ENCODE measurements at regions not wholly inside any gene's neighbourhood (a gene's known extent, or its start where the extent isn't known, plus 50 kb on each side); places are given as distances from the start of the nearest gene placed in this dataset.
A peak's percentile ranks its signal among the peaks of the same experiment; 100 is the strongest.

DNA sequence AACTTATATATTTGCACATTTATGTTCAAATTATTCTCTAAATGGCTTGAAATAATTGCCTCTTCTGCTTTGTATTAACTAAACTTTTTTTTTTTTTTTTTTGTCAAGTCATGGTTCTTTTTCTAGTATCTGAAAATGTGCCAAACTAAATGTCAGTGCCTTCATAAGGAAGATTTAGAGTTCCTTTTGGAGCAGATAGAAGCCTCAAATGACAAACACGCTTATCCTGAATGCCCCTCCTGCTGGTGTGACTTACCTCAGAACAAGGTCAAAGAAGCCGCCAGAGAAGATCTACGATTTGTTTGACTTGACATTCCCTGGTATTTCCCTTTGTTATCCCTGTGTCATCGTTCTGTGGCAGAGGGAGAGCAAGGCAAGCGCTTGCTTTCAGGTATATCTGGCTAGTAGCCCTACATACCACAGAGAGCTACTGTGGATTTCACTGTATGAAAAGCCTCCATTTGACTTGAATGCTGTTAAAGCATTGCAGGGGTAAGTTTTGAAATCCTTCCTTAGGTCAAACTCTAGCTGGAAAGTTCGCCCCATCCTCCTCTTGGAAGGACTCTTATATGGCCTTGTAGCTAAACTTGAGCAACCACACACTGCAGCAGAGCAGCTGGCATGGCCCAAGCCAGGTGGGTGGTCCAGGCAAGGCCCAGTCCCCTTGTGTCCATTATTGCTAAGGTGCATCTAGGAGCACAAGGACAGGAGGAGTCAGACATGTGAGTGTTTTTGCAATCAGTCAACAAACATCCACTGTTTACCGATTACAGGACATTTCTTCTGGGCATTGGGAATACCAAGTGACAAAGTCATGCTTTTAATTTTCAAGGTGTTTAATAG is 285.4 kb upstream of the USP25 start:
- Histone ChIP-seq H2AFZ (ENCODE audit: insufficient read depth, low read length, poor library complexity) (no peak overlapping the region), H3K27ac (ENCODE audit: low read depth, low read length) (peak overlapping the region; percentile 8), H4K8ac (ENCODE audit: low read depth, low read length) (peak overlapping the region; percentile 12), H3K36me3 (ENCODE audit: control insufficient read depth in 1 of 2, insufficient read depth in 2 of 2, low read length in 2 of 2) (no peaks in the 10 kb centered on the region), H3K27me3 (ENCODE audit: insufficient read depth, low read length) (no peaks in the 10 kb centered on the region), H3K14ac (ENCODE audit: low read length) (no peak overlapping the region), H4K91ac (ENCODE audit: low read depth, low read length) (no peak overlapping the region), H4K12ac (ENCODE audit: low read depth, low read length) (no peak overlapping the region), H3K4ac (ENCODE audit: low read depth, low read length) (no peak overlapping the region), H2BK120ac (ENCODE audit: insufficient read depth, low read length, poor library complexity) (peak overlapping the region; percentile 9), H3K79me2 (ENCODE audit: control insufficient read depth, insufficient read depth, low read length, poor library complexity) (no peaks in the 10 kb centered on the region), H3K9ac (ENCODE audit: low read length) (no peak overlapping the region), H2BK12ac (ENCODE audit: low read length) (no peak overlapping the region), H2AK5ac (ENCODE audit: low read length) (no peak overlapping the region), H3K4me1 (ENCODE audit: control insufficient read depth in 1 of 2, insufficient read depth in 2 of 2, low read length in 2 of 2) (peaks cover 5 to 9% of the 10 kb centered on the region in 2 experiments), H3K18ac (ENCODE audit: low read length) (no peak overlapping the region), H3K4me2 (ENCODE audit: low read length) (no peak overlapping the region), H3K4me3 (ENCODE audit: low read depth, low read length) (no peak overlapping the region), H3K9me3 (ENCODE audit: insufficient read depth, low read depth, low read length) (no peaks in the 10 kb centered on the region), H3K23ac (ENCODE audit: low read length) (no peak overlapping the region), H3K79me1 (ENCODE audit: low read length) (peaks cover 7% of the 10 kb centered on the region), H2BK5ac (ENCODE audit: low read depth, low read length, poor library complexity) (peak overlapping the region; percentile 2)
- WGBS (ENCODE audit: extremely low coverage, insufficient coverage, insufficient read length), result no CpG with 5 or more reads among the region's 7 CpGs
- DNase-seq, result peak; percentile 27 to 66

DNA sequence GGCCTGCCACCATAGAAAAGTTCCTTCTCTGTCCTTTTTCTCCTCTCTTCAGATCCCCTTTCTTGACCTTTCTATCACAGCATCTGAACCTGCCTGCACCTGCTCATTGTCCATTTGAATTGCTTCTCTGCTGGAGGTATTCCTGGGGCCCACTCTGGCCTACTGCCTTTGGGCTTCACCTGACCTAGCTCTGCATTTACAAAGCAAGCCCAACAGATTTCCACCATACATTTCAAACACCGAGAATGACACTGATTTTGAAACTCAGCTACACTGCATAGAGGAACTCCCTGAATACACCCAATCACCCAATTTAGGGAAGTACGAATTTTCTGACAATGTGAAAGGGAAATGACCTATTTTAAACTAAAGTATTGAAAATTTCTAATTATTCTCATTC is 284.5 kb upstream of the USP25 start:
- Histone ChIP-seq H3K4me2 (ENCODE audit: low read length) (no peak overlapping the region), H3K27me3 (ENCODE audit: insufficient read depth, low read length) (no peaks in the 10 kb centered on the region), H3K9me3 (ENCODE audit: insufficient read depth, low read depth, low read length) (no peaks in the 10 kb centered on the region), H3K9ac (ENCODE audit: low read length) (no peak overlapping the region), H3K18ac (ENCODE audit: low read length) (no peak overlapping the region), H2AFZ (ENCODE audit: insufficient read depth, low read length, poor library complexity) (no peak overlapping the region), H3K23ac (ENCODE audit: low read length) (no peak overlapping the region), H3K4me3 (ENCODE audit: low read depth, low read length) (no peak overlapping the region), H4K91ac (ENCODE audit: low read depth, low read length) (no peak overlapping the region), H3K14ac (ENCODE audit: low read length) (no peak overlapping the region), H4K8ac (ENCODE audit: low read depth, low read length) (no peak overlapping the region), H3K4me1 (ENCODE audit: control insufficient read depth in 1 of 2, insufficient read depth in 2 of 2, low read length in 2 of 2) (peaks cover 5 to 9% of the 10 kb centered on the region in 2 experiments), H3K36me3 (ENCODE audit: control insufficient read depth in 1 of 2, insufficient read depth in 2 of 2, low read length in 2 of 2) (no peaks in the 10 kb centered on the region), H2AK5ac (ENCODE audit: low read length) (no peak overlapping the region), H3K79me2 (ENCODE audit: control insufficient read depth, insufficient read depth, low read length, poor library complexity) (no peaks in the 10 kb centered on the region), H2BK12ac (ENCODE audit: low read length) (no peak overlapping the region), H3K4ac (ENCODE audit: low read depth, low read length) (no peak overlapping the region), H2BK120ac (ENCODE audit: insufficient read depth, low read length, poor library complexity) (no peak overlapping the region), H3K79me1 (ENCODE audit: low read length) (peaks cover 7% of the 10 kb centered on the region), H3K27ac (ENCODE audit: low read depth, low read length) (no peak overlapping the region), H4K12ac (ENCODE audit: low read depth, low read length) (no peak overlapping the region), H2BK5ac (ENCODE audit: low read depth, low read length, poor library complexity) (no peak overlapping the region)
- DNase-seq, result no peak
- no CpG with 5 or more reads among the region's 2 CpGs for whole genome bisulfite sequencing (ENCODE audit: extremely low coverage, insufficient coverage, insufficient read length)

DNA sequence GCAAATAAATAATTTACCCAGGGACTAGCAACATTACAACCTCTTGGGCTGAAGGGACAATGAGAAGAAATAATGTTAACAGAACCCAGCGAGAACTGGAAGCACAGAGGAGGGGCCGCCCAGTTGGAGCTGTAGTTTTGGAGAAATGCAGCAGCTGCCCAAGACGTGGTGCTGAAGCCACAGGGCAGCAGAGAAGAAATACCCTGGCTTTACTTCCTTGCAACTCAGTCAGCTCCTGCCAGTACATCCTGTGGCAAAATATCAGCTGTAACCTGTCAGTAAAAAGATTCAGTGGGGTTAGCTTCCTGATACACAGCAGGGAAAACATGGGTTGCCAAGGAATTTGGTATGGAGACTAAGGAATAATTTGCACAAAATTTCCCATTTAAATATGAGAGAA is 283.6 kb upstream of the USP25 start:
- no CpG with 5 or more reads among the region's 3 CpGs for WGBS (ENCODE audit: extremely low coverage, insufficient coverage, insufficient read length)
- Histone ChIP-seq H2BK12ac (ENCODE audit: low read length) (peak overlapping the region; percentile 80), H3K27ac (ENCODE audit: low read depth, low read length) (no peak overlapping the region), H2BK120ac (ENCODE audit: insufficient read depth, low read length, poor library complexity) (no peak overlapping the region), H3K23ac (ENCODE audit: low read length) (no peak overlapping the region), H4K91ac (ENCODE audit: low read depth, low read length) (no peak overlapping the region), H3K9ac (ENCODE audit: low read length) (no peak overlapping the region), H3K18ac (ENCODE audit: low read length) (no peak overlapping the region), H2AK5ac (ENCODE audit: low read length) (no peak overlapping the region), H3K4ac (ENCODE audit: low read depth, low read length) (no peak overlapping the region), H3K79me1 (ENCODE audit: low read length) (peaks cover 7% of the 10 kb centered on the region), H3K4me2 (ENCODE audit: low read length) (no peak overlapping the region), H3K9me3 (ENCODE audit: insufficient read depth, low read depth, low read length) (no peaks in the 10 kb centered on the region), H4K12ac (ENCODE audit: low read depth, low read length) (no peak overlapping the region), H3K4me1 (ENCODE audit: control insufficient read depth in 1 of 2, insufficient read depth in 2 of 2, low read length in 2 of 2) (peaks cover 5 to 9% of the 10 kb centered on the region in 2 experiments), H3K27me3 (ENCODE audit: insufficient read depth, low read length) (no peaks in the 10 kb centered on the region), H3K36me3 (ENCODE audit: control insufficient read depth in 1 of 2, insufficient read depth in 2 of 2, low read length in 2 of 2) (no peaks in the 10 kb centered on the region), H2AFZ (ENCODE audit: insufficient read depth, low read length, poor library complexity) (no peak overlapping the region), H4K8ac (ENCODE audit: low read depth, low read length) (peak overlapping the region; percentile 38), H3K14ac (ENCODE audit: low read length) (no peak overlapping the region), H3K4me3 (ENCODE audit: low read depth, low read length) (no peak overlapping the region), H2BK5ac (ENCODE audit: low read depth, low read length, poor library complexity) (no peak overlapping the region), H3K79me2 (ENCODE audit: control insufficient read depth, insufficient read depth, low read length, poor library complexity) (no peaks in the 10 kb centered on the region)
- no peak for DNase-seq

DNA sequence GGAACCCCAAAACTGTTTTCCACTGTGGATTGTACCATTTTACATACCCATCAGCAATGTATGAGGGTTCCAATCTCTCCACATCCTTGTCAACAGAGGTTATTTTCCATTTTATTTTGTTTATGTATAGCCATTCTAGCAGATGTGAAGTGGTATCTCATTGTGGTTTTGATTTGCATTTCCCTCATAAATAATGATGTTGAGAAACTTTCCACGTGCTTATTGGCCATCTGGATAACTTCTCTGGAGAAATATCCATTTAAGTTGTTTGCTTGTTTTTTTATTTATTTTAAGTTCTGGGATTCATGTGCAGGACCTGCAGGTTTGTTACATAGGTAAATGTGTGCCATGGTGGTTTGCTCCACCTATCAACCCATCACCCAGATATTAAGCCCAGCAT is 280.2 kb upstream of the USP25 start:
- no CpG with 5 or more reads among the region's 1 CpG for WGBS (ENCODE audit: extremely low coverage, insufficient coverage, insufficient read length)
- H3K4ac ChIP-seq (ENCODE audit: low read depth, low read length), result no peak overlapping the region
- no peak overlapping the region for H2BK5ac ChIP-seq (ENCODE audit: low read depth, low read length, poor library complexity)
- H4K12ac ChIP-seq (ENCODE audit: low read depth, low read length), result no peak overlapping the region
- no peak overlapping the region for H4K8ac ChIP-seq (ENCODE audit: low read depth, low read length)
- no peaks in the 10 kb centered on the region for H3K36me3 ChIP-seq (ENCODE audit: control insufficient read depth in 1 of 2, insufficient read depth in 2 of 2, low read length in 2 of 2)
- DNase-seq, result no peak
- H3K79me2 ChIP-seq (ENCODE audit: control insufficient read depth, insufficient read depth, low read length, poor library complexity), result no peaks in the 10 kb centered on the region
- peaks cover 3% of the 10 kb centered on the region for H3K79me1 ChIP-seq (ENCODE audit: low read length)
- no peak overlapping the region for H3K9ac ChIP-seq (ENCODE audit: low read length)
- peaks cover 1 to 4% of the 10 kb centered on the region in 2 experiments for H3K4me1 ChIP-seq (ENCODE audit: control insufficient read depth in 1 of 2, insufficient read depth in 2 of 2, low read length in 2 of 2)
- H3K27me3 ChIP-seq (ENCODE audit: insufficient read depth, low read length), result no peaks in the 10 kb centered on the region
- H3K27ac ChIP-seq (ENCODE audit: low read depth, low read length), result no peak overlapping the region
- no peak overlapping the region for H3K18ac ChIP-seq (ENCODE audit: low read length)
- no peak overlapping the region for H4K91ac ChIP-seq (ENCODE audit: low read depth, low read length)
- H3K4me3 ChIP-seq (ENCODE audit: low read depth, low read length), result no peak overlapping the region
- H2BK12ac ChIP-seq (ENCODE audit: low read length), result no peak overlapping the region
- no peak overlapping the region for H2AFZ ChIP-seq (ENCODE audit: insufficient read depth, low read length, poor library complexity)
- H2BK120ac ChIP-seq (ENCODE audit: insufficient read depth, low read length, poor library complexity), result no peak overlapping the region
- no peak overlapping the region for H3K23ac ChIP-seq (ENCODE audit: low read length)
- H2AK5ac ChIP-seq (ENCODE audit: low read length), result no peak overlapping the region
- no peak overlapping the region for H3K4me2 ChIP-seq (ENCODE audit: low read length)
- H3K14ac ChIP-seq (ENCODE audit: low read length), result no peak overlapping the region
- H3K9me3 ChIP-seq (ENCODE audit: insufficient read depth, low read depth, low read length), result no peaks in the 10 kb centered on the region

All from trophoblast cell (in vitro differentiated cells and primary cell).